ENCODE measurements at regions not wholly inside any gene's neighbourhood (a gene's known extent, or its start where the extent isn't known, plus 50 kb on each side); places are given as distances from the start of the nearest gene placed in this dataset.

- TF ChIP-seq POLR2A (IDR thresholded peaks at IDR 0.05; ENCODE audit: low read length) (no peak), GATA1 (IDR thresholded peaks at IDR 0.05; ENCODE audit: low read depth, low read length) (no peak)
Measured at GRCh38 chr4:180898305-180898704, 1344.9 kb upstream of the TENM3 start.

Measured in erythroblast (primary cell).